Neural crest cell (in vitro differentiated cells): ENCODE measurements at regions not wholly inside any gene's neighbourhood (a gene's known extent, or its start where the extent isn't known, plus 50 kb on each side); places are given as distances from the start of the nearest gene placed in this dataset.

ENCODE experiments used
- DNase-seq: peaks from one replicate; pipeline ENCODE4 v3.0.0; 2021; ENCODE audit warnings: low read depth, mixed read lengths, low spot score
- H3K27ac Mint-ChIP-seq: one replicate; pipeline ENCODE4 v1.8.0; 2021; ENCODE audit warnings: mild to moderate bottlenecking, mixed read lengths; ENCODE audit not compliant: unreplicated experiment
- H3K27me3 Mint-ChIP-seq: 2 replicates; pipeline ENCODE4 v1.8.0; 2021; ENCODE audit warnings: low read depth, mild to moderate bottlenecking, mixed read lengths
- H3K36me3 Mint-ChIP-seq: 2 replicates; pipeline ENCODE4 v1.8.0; 2021; ENCODE audit warnings: low read depth, mild to moderate bottlenecking, mixed read lengths
- H3K4me1 Mint-ChIP-seq: 2 replicates; pipeline ENCODE4 v1.8.0; 2021; ENCODE audit warnings: mixed read lengths
- H3K4me3 Mint-ChIP-seq: one replicate; pipeline ENCODE4 v1.8.0; 2021; ENCODE audit warnings: mild to moderate bottlenecking, mixed read lengths
- H3K9me3 Mint-ChIP-seq: 2 replicates; pipeline ENCODE4 v1.8.0; 2021; ENCODE audit warnings: mixed read lengths
- CTCF ChIP-seq: fragments of 200-600 bp; sonication (generic); conservative IDR thresholded peaks from 2 replicates; pipeline ENCODE4 v1.5.0; 2021; ENCODE audit warnings: antibody characterized with exemption, mild to moderate bottlenecking

GRCh38 chr4:129393976-129394375 lies 298.0 kb downstream of the C4orf33 start:
- Mint-ChIP-seq H3K9me3 (peaks cover 9% of the 10 kb centered on the region), H3K27me3 (no peaks in the 10 kb centered on the region)

DNA sequence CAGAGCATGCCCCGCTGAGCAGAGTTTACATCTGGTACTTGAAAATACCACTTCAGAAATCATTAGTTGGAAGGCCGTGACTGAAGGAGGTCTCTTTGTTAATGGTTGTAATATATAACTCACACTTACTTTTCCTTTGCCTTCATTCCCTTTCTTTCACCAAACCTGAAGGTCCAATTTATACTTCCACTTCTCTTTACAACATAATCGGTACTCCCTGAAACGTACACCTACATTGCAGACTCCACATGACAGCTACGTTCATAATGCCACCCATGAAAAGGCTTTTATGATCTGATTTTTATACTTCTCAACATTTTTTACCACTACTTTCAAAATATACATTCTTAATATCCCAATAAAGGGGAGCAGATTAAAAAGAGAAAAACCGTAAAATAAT lies 298.7 kb downstream of the C4orf33 start:
- no peak overlapping the region for H3K4me3 Mint-ChIP-seq
- H3K4me1 Mint-ChIP-seq: no peaks in the 10 kb centered on the region
- no peak for TF ChIP-seq CTCF
- H3K27me3 Mint-ChIP-seq: no peaks in the 10 kb centered on the region
- H3K9me3 Mint-ChIP-seq: peaks cover 13% of the 10 kb centered on the region
- no peak overlapping the region for H3K27ac Mint-ChIP-seq
- H3K36me3 Mint-ChIP-seq: peaks cover 5% of the 10 kb centered on the region
- no peak for DNase-seq

More at GRCh38 chr4:129393976-129394375, 298.0 kb downstream of the C4orf33 start:
- no peak for TF ChIP-seq CTCF
- H3K4me1 Mint-ChIP-seq: no peaks in the 10 kb centered on the region
- H3K27ac Mint-ChIP-seq: no peak overlapping the region
- no peak for DNase-seq
- peaks cover under 1% of the 10 kb centered on the region for H3K36me3 Mint-ChIP-seq
- no peak overlapping the region for H3K4me3 Mint-ChIP-seq

DNA sequence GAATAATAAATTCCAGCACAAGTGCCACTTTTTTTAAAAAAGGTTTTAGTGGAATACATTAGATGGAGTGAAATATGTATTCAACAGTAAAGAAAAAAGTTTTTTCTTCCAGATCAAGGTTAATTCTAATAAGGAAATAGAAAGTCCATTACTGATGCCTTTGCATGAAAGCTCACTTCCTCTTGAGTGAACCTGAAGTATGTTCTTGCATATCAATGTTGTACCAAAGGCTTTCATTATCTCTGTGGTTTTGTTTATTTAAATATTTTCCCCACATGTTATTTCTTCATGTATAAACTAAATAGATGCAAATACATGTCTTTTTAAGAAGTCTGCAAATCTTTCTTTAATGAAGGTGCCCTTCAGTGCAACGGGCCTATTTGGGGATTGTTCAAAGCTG lies 307.9 kb downstream of the C4orf33 start:
- H3K27me3 Mint-ChIP-seq: no peaks in the 10 kb centered on the region
- H3K4me1 Mint-ChIP-seq: peaks cover 7% of the 10 kb centered on the region
- H3K27ac Mint-ChIP-seq: no peak overlapping the region
- peaks cover 13% of the 10 kb centered on the region for H3K9me3 Mint-ChIP-seq
- no peak for TF ChIP-seq CTCF
- H3K36me3 Mint-ChIP-seq: peaks cover 7% of the 10 kb centered on the region
- no peak overlapping the region for H3K4me3 Mint-ChIP-seq
- no peak for DNase-seq

- DNase-seq: no peak
- TF ChIP-seq CTCF: no peak
- Mint-ChIP-seq H3K4me3 (no peak overlapping the region), H3K36me3 (no peaks in the 10 kb centered on the region), H3K4me1 (peaks cover 5% of the 10 kb centered on the region), H3K9me3 (no peaks in the 10 kb centered on the region), H3K27me3 (no peaks in the 10 kb centered on the region), H3K27ac (no peak overlapping the region)
Observed at GRCh38 chr4:129410115-129410514, 314.2 kb downstream of the C4orf33 start.

DNA sequence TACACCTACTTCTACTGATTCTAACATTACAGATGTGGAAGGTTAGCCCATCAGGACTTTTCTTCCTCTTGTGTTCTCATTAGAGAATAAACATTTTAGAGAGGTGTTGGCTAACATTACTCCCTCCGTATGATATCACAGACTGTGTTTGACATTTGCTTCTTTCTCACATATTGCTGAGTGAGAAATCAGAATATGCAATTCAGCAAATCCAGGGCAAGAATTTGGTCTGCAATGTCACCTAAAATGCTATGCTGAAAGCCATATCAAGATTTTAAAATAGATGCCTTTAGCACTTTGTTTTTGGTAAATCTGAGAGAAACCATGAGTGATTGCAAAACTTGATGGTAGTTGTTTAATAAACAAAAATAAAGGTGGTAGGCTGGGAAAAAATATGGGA lies 319.1 kb downstream of the C4orf33 start:
- TF ChIP-seq CTCF: no peak
- H3K27ac Mint-ChIP-seq: no peak overlapping the region
- no peaks in the 10 kb centered on the region for H3K36me3 Mint-ChIP-seq
- no peak overlapping the region for H3K4me3 Mint-ChIP-seq
- no peak for DNase-seq
- no peaks in the 10 kb centered on the region for H3K4me1 Mint-ChIP-seq
- peaks cover 3% of the 10 kb centered on the region for H3K9me3 Mint-ChIP-seq
- H3K27me3 Mint-ChIP-seq: no peaks in the 10 kb centered on the region

DNA sequence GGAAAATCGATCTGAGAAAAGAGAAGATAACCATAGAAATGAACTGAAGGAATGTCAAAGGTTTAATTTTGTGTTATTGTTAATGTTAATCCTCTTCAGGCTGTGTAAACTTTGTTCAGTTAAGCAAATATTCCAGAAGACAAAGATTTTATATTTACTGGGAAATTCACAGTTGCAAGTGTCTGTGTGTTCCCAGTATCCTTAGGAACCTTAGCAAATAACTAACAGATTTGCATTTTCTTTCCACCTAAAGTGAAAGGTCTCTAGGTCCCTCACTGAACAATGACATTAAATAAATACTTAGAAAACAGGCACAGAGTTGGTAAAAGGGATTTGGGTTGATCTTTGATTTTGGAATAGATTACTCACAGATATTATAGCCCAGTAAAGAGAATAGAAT lies 324.7 kb downstream of the C4orf33 start:
- no peaks in the 10 kb centered on the region for H3K36me3 Mint-ChIP-seq

More for the DNA sequence above, 324.7 kb downstream of the C4orf33 start:
- Mint-ChIP-seq H3K9me3 (peaks cover 3% of the 10 kb centered on the region), H3K27me3 (no peaks in the 10 kb centered on the region), H3K4me3 (no peak overlapping the region), H3K27ac (no peak overlapping the region), H3K4me1 (no peaks in the 10 kb centered on the region)
- no peak for TF ChIP-seq CTCF
- DNase-seq: no peak
